SH-SY5Y (cell line): ENCODE measurements at regions not wholly inside any gene's neighbourhood (a gene's known extent, or its start where the extent isn't known, plus 50 kb on each side); places are given as distances from the start of the nearest gene placed in this dataset.

Experiments used
- GATA2 ChIP-seq: IDR thresholded peaks from 2 replicates; pipeline ENCODE4 v1.6.1; 2011; ENCODE audit warnings: mild to moderate bottlenecking, low read depth, low read length
- GATA3 ChIP-seq: IDR thresholded peaks from 2 replicates; pipeline ENCODE4 v1.6.1; 2011; ENCODE audit warnings: low read depth, mild to moderate bottlenecking, low read length, moderate library complexity

DNA sequence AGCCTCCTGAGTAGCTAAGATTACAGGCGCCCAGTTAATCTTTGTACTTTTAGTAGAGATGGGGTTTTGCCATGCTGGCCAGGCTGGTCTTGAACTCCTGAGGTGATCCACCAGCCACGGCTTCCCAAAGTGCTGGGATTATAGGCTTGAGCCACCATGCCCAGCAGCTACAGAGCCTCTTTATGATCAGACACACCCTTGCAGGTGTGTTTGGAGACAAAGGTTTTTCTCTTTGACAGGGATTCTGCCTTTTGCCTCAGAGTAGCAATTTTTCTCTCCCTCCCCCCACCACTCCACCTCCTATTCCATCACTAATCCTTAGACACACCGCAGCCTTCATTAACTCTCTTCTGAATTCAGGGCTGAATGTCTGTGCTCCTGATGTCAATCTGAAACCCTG, 152.2 kb upstream of the NFIA start:
- TF ChIP-seq GATA2 (no peak), GATA3 (no peak)
